Neural cell (in vitro differentiated cells): ENCODE measurements at regions not wholly inside any gene's neighbourhood (a gene's known extent, or its start where the extent isn't known, plus 50 kb on each side); places are given as distances from the start of the nearest gene placed in this dataset.
"Not testable (repeated sequence)": the region's sequence is repeated elsewhere in the genome, so short reads cannot be mapped to it uniquely, and the experiment has no call there.

ENCODE experiments used
- CTCF ChIP-seq: fragments of 450-650 bp; IDR thresholded peaks from 2 replicates; pipeline ENCODE4 v1.5.1; 2014; ENCODE audit warnings: antibody characterized with exemption, mild to moderate bottlenecking, moderate library complexity; ENCODE audit not compliant: poor library complexity, severe bottlenecking
- EZH2 ChIP-seq: fragments of 200-600, 300-800 bp; shearing (Covaris generic), sonication (generic); IDR thresholded peaks from 2 replicates; pipeline ENCODE4 v1.6.1; 2014; ENCODE audit warnings: antibody characterized with exemption, low read length, borderline replicate concordance, mild to moderate bottlenecking; ENCODE audit not compliant: insufficient read depth, poor library complexity, severe bottlenecking
- REST ChIP-seq: IDR thresholded peaks from 2 replicates; pipeline ENCODE4 v1.6.1; 2012; ENCODE audit warnings: borderline replicate concordance
- SMC3 ChIP-seq: fragments of 450-650 bp; conservative IDR thresholded peaks from 2 replicates; pipeline ENCODE4 v1.6.1; 2014; ENCODE audit warnings: antibody characterized with exemption, mild to moderate bottlenecking, moderate library complexity; ENCODE audit not compliant: poor library complexity
- TAF1 ChIP-seq: IDR thresholded peaks from 2 replicates; pipeline ENCODE4 v1.6.1; 2012; ENCODE audit warnings: low read depth

- not testable (repeated sequence) for TF ChIP-seq TAF1, CTCF, SMC3, EZH2, REST
Measured at GRCh38 chr15:22713933-22714332, 72.5 kb upstream of the NIPA1 start.
